ENCODE measurements at regions not wholly inside any gene's neighbourhood (a gene's known extent, or its start where the extent isn't known, plus 50 kb on each side); places are given as distances from the start of the nearest gene placed in this dataset.

DNA sequence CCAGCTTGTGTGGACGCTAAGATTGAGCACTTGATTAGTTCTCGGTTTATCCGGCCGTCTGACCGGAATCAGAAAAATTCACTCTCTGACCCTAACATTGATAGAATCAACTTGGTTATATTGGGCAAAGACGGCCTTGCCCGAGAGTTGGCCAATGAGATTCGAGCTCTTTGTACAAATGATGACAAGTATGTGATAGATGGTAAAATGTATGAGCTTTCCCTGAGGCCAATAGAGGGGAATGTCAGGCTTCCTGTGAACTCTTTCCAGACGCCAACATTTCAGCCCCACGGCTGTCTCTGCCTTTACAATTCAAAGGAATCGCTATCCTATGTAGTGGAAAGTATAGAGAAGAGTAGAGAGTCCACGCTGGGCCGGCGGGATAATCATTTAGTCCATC lies 59.6 kb downstream of the ARHGAP35 start:
- Histone ChIP-seq H2AFZ (ENCODE audit: low read length) (no peak overlapping the region), H3K9ac (ENCODE audit: low read length) (no peak overlapping the region), H3K27me3 (ENCODE audit: insufficient read depth, low read length) (no peaks in the 10 kb centered on the region), H3K79me2 (ENCODE audit: insufficient read depth, low read length) (peaks cover 62% of the 10 kb centered on the region), H3F3A (ENCODE audit: insufficient read depth, low read length) (no peaks in the 10 kb centered on the region; the same call in 1 of the 2 replicates), H3K4me2 (ENCODE audit: low read length) (no peak overlapping the region), H3K4me1 (ENCODE audit: insufficient read depth, low read length, severe bottlenecking) (peaks cover 37% of the 10 kb centered on the region), H3K4me3 (ENCODE audit: low read depth, low read length, poor library complexity, severe bottlenecking) (no peak overlapping the region), H4K20me1 (ENCODE audit: insufficient read depth, low read length) (no peaks in the 10 kb centered on the region), H3K9me2 (ENCODE audit: low read depth, low read length) (no peaks in the 10 kb centered on the region), H3K9me3 (ENCODE audit: low read length) (no peaks in the 10 kb centered on the region), H3K36me3 (ENCODE audit: insufficient read depth, low read length) (peaks cover 47% of the 10 kb centered on the region), H3K27ac (ENCODE audit: low read depth, low read length, poor library complexity, severe bottlenecking) (no peak overlapping the region)
- TF ChIP-seq, protein P1, sequence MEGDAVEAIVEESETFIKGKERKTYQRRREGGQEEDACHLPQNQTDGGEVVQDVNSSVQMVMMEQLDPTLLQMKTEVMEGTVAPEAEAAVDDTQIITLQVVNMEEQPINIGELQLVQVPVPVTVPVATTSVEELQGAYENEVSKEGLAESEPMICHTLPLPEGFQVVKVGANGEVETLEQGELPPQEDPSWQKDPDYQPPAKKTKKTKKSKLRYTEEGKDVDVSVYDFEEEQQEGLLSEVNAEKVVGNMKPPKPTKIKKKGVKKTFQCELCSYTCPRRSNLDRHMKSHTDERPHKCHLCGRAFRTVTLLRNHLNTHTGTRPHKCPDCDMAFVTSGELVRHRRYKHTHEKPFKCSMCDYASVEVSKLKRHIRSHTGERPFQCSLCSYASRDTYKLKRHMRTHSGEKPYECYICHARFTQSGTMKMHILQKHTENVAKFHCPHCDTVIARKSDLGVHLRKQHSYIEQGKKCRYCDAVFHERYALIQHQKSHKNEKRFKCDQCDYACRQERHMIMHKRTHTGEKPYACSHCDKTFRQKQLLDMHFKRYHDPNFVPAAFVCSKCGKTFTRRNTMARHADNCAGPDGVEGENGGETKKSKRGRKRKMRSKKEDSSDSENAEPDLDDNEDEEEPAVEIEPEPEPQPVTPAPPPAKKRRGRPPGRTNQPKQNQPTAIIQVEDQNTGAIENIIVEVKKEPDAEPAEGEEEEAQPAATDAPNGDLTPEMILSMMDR (IDR thresholded peaks at IDR 0.05; ENCODE audit: low read length): no peak
- no peak for TF ChIP-seq EZH2 (IDR thresholded peaks at IDR 0.05; ENCODE audit: borderline replicate concordance, low read length)

DNA sequence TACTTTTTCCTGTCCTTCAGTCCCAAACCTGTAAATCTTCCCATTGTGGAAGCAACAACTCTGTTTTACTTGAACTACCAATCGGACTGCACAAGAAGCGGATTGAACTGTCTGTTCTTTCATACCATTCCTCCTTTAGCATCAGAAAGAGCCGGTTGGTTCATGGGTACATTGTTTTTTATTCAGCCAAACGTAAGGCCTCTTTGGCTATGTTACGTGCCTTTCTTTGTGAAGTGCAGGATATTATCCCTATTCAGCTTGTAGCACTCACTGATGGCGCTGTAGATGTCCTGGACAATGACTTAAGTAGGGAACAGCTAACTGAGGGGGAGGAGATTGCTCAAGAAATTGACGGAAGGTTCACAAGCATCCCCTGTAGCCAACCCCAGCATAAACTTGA lies 60.3 kb downstream of the ARHGAP35 start:
- no peak overlapping the region for H3K4me3 ChIP-seq (ENCODE audit: low read depth, low read length, poor library complexity, severe bottlenecking)
- H3K9ac ChIP-seq (ENCODE audit: low read length): no peak overlapping the region
- TF ChIP-seq, protein P1 (IDR thresholded peaks at IDR 0.05; ENCODE audit: low read length): no peak
- no peak for TF ChIP-seq EZH2 (IDR thresholded peaks at IDR 0.05; ENCODE audit: borderline replicate concordance, low read length)
- no peak overlapping the region for H3K27ac ChIP-seq (ENCODE audit: low read depth, low read length, poor library complexity, severe bottlenecking)
- peaks cover 37% of the 10 kb centered on the region for H3K4me1 ChIP-seq (ENCODE audit: insufficient read depth, low read length, severe bottlenecking)
- H3K36me3 ChIP-seq (ENCODE audit: insufficient read depth, low read length): peaks cover 54% of the 10 kb centered on the region
- H3K9me3 ChIP-seq (ENCODE audit: low read length): no peaks in the 10 kb centered on the region
- H3K27me3 ChIP-seq (ENCODE audit: insufficient read depth, low read length): no peaks in the 10 kb centered on the region
- no peak overlapping the region for H3K4me2 ChIP-seq (ENCODE audit: low read length)
- H2AFZ ChIP-seq (ENCODE audit: low read length): no peak overlapping the region
- H4K20me1 ChIP-seq (ENCODE audit: insufficient read depth, low read length): no peaks in the 10 kb centered on the region
- no peaks in the 10 kb centered on the region for H3K9me2 ChIP-seq (ENCODE audit: low read depth, low read length)
- no peaks in the 10 kb centered on the region; the same call in 1 of the 2 replicates for H3F3A ChIP-seq (ENCODE audit: insufficient read depth, low read length)
- H3K79me2 ChIP-seq (ENCODE audit: insufficient read depth, low read length): peaks cover 62% of the 10 kb centered on the region

DNA sequence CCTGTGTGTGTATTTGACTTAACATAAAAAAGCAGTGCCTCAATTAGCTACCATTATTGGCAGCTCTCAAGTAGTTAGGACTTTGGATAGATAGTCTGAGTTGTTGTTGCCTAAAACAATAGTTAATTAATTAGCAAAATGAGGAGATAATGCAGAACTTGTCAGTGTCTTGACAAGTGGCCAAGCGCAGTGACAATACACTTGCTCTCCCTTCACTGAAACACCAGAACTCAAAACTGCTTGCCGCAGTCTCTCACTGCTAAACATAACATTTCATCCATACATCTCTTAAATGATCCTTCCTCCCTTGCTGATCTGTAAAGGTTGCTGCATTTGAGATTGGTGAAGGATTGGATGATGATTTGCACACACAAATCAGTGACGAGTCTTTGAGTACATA lies 61.7 kb downstream of the ARHGAP35 start:
- H3K9me2 ChIP-seq (ENCODE audit: low read depth, low read length): no peaks in the 10 kb centered on the region
- H3K9me3 ChIP-seq (ENCODE audit: low read length): no peaks in the 10 kb centered on the region
- H3K9ac ChIP-seq (ENCODE audit: low read length): no peak overlapping the region
- H4K20me1 ChIP-seq (ENCODE audit: insufficient read depth, low read length): no peaks in the 10 kb centered on the region
- TF ChIP-seq, protein P1 (IDR thresholded peaks at IDR 0.05; ENCODE audit: low read length): no peak
- no peak for TF ChIP-seq EZH2 (IDR thresholded peaks at IDR 0.05; ENCODE audit: borderline replicate concordance, low read length)
- H3K79me2 ChIP-seq (ENCODE audit: insufficient read depth, low read length): peaks cover 61% of the 10 kb centered on the region
- H3K36me3 ChIP-seq (ENCODE audit: insufficient read depth, low read length): peaks cover 55% of the 10 kb centered on the region
- H2AFZ ChIP-seq (ENCODE audit: low read length): no peak overlapping the region
- H3K4me3 ChIP-seq (ENCODE audit: low read depth, low read length, poor library complexity, severe bottlenecking): no peak overlapping the region
- no peak overlapping the region for H3K27ac ChIP-seq (ENCODE audit: low read depth, low read length, poor library complexity, severe bottlenecking)
- no peak overlapping the region for H3K4me2 ChIP-seq (ENCODE audit: low read length)
- peaks cover 40% of the 10 kb centered on the region for H3K4me1 ChIP-seq (ENCODE audit: insufficient read depth, low read length, severe bottlenecking)
- H3K27me3 ChIP-seq (ENCODE audit: insufficient read depth, low read length): no peaks in the 10 kb centered on the region
- no peaks in the 10 kb centered on the region; the same call in 1 of the 2 replicates for H3F3A ChIP-seq (ENCODE audit: insufficient read depth, low read length)
